GM10248 (cell line): ENCODE measurements at regions not wholly inside any gene's neighbourhood (a gene's known extent, or its start where the extent isn't known, plus 50 kb on each side); places are given as distances from the start of the nearest gene placed in this dataset.

Experiments
- CTCF ChIA-PET: fragments of 300-600 bp; sonication (Branson Sonifier 250); formaldehyde crosslinking; extraction: SDS; loops from one replicate; lab custom pipeline; 2021; ENCODE audit warnings: antibody characterized with exemption; lab: Yijun Ruan, JAX
- POLR2A ChIA-PET: fragments of 350-650 bp; sonication (Branson Sonifier 250); formaldehyde crosslinking; extraction: SDS; loops from one replicate; lab custom pipeline; 2020; ENCODE audit warnings: antibody characterized with exemption; lab: Yijun Ruan, JAX
- DNase-seq: peaks from one replicate; pipeline ENCODE4 v3.0.0; 2012; ENCODE audit errors: extremely low spot score
- CTCF ChIP-seq: IDR thresholded peaks from 2 replicates; pipeline ENCODE4 v1.5.1; 2012; ENCODE audit warnings: mild to moderate bottlenecking, low read depth; ENCODE audit errors: extremely low read depth, missing control alignments, control extremely low read depth

- TF ChIP-seq CTCF: no peak
These were observed 131.2 kb downstream of the PFDN4 start for GRCh38 chr20:54339093-54339492.

GRCh38 chr20:54340206-54340605 lies 132.3 kb downstream of the PFDN4 start:
- ChIA-PET CTCF (interaction anchor here (1.5 kb wide), 1 partner anchor 91 kb away, joined by 3 read pairs; no protein-coding TSS in a partner anchor), POLR2A (no interaction called here)
- no peak for TF ChIP-seq CTCF
- no peak for DNase-seq

More at GRCh38 chr20:54339093-54339492, 131.2 kb downstream of the PFDN4 start:
- CTCF ChIA-PET: no interaction called here
- no peak for DNase-seq
- POLR2A ChIA-PET: no interaction called here

GRCh38 chr20:54340667-54341081 lies 132.8 kb downstream of the PFDN4 start:
- ChIA-PET CTCF (interaction anchor here (1.5 kb wide), 1 partner anchor 92 kb away, joined by 3 read pairs; no protein-coding TSS in a partner anchor), POLR2A (no interaction called here)
- DNase-seq: no peak
- TF ChIP-seq CTCF: no peak

- CTCF ChIA-PET: no interaction called here
- DNase-seq: no peak
- no peak for TF ChIP-seq CTCF
- POLR2A ChIA-PET: no interaction called here
These were observed 133.0 kb upstream of the DOK5 start for GRCh38 chr20:54342258-54342920.

- POLR2A ChIA-PET: no interaction called here
- CTCF ChIA-PET: no interaction called here
- no peak for DNase-seq
- TF ChIP-seq CTCF: no peak
These were observed 132.3 kb upstream of the DOK5 start for GRCh38 chr20:54343099-54343498.

GRCh38 chr20:54343634-54344033 lies 131.8 kb upstream of the DOK5 start:
- ChIA-PET CTCF (no interaction called here), POLR2A (no interaction called here)
- DNase-seq: no peak
- no peak for TF ChIP-seq CTCF
